Hematopoietic multipotent progenitor cell treated with erythropoietin and hydrocortisone succinate and interleukin-3 and kit ligand, for 17 days (in vitro differentiated cells): ENCODE measurements at regions not wholly inside any gene's neighbourhood (a gene's known extent, or its start where the extent isn't known, plus 50 kb on each side); places are given as distances from the start of the nearest gene placed in this dataset.
"Not testable (repeated sequence)": the region's sequence is repeated elsewhere in the genome, so short reads cannot be mapped to it uniquely, and the experiment has no call there.

Experiments used
- DNase-seq: peaks from one replicate; pipeline ENCODE4 v3.0.0-alpha.2; 2015; ENCODE audit warnings: low spot score

GRCh38 chr12:62009445-62009844, 250.8 kb upstream of the USP15 start:
- DNase-seq, result no peak

DNA sequence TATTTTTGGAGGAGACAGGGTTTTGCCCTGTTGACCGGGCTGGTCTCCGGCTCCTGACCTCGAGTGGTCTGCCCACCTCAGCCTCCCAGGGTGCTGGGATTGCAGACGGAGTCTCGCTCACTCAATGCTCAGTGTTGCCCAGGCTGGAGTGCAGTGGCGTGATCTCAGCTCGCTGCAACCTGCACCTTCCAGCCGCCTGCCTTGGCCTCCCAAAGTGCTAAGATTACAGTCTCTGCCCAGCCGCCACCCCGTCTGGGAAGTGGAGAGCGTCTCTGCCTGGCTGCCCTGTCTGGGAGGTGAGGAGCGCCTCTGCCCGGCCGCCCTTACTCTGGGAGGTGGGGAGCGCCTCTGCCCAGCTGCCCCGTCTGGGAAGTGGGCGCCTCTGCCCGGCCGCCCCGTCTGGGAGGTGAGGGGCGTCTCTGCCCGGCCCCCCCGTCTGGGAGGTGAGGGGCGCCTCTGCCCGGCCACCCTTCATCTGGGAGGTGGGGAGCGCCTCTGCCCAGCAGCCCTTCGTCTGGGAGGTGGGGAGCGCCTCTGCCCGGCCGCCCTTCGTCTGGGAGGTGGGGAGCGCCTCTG, 249.8 kb upstream of the USP15 start:
- not testable (repeated sequence) for DNase-seq

DNA sequence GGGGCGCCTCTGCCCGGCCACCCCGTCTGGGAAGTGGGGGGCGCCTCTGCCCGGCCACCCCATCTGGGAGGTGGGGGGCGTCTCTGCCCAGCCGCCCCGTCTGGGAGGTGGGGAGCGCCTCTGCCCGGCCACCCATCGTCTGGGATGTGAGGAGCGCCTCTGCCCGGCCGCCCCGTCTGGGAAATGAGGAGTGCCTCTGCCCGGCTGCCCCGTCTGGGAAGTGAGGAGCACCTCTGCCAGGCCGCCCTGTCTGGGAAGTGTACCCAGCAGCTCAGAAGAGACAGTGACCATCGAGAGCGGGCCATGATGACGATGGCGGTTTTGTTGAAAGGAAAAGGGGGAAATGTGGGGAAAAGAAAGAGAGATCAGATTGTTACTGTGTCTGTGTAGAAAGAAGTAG, 249.2 kb upstream of the USP15 start:
- DNase-seq, result not testable (repeated sequence)

DNA sequence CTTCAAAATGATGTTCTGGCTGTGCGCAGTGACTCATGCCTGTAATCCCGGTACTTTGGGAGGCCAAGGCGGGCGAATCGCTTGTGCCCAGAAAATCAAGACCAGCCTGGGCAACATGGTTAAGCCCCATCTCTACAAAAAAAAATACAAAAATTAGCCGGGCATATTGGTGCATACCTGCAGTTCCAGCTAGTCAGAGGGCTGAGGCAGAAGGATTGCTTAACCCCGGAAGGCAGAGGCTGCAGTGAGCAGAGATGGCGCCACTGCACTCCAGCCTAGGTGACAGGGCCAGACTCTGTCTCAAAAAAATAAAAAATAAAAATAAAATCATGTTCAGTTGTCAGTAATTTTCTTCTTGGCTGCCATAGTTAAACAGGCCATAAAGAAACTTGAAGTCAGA, 245.9 kb upstream of the USP15 start:
- DNase-seq, result no peak

DNA sequence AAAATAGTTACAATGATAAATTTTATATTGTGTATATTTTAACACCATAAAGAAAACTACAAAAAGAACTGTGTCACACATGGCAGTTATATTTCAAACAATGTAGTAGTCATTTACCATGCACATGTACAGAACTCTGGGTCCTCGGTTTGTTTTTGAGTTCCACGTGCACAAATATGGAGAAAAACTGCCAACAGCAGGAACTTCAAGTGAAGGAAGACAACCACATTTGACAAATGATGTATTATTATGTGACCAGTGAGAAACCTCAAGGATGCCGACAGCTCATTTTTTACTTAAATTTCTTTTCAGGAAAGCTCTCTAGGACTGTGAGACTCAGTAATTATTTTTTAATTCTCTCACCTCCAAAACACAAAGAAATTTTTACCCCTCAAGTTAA, 244.2 kb upstream of the USP15 start:
- no peak for DNase-seq

DNA sequence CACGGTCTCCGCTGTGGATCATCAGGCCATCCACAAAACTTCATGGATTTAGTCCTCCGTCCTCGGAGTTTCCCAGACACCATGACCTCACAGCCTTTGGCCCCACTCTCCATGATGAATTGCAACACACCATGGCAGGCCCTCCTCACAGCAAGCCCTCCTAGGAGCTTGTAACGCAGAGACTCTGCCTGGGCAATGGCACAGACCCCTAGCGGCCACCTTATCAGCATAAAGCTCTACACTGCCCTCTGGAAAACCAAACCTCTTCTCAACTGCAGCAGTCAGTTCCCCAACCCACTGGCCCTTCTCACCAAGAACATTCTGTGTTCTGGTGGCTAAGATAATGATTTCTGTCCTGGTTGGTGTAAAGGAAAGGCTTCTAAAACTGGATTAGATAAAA, 238.4 kb upstream of the USP15 start:
- no peak for DNase-seq

DNA sequence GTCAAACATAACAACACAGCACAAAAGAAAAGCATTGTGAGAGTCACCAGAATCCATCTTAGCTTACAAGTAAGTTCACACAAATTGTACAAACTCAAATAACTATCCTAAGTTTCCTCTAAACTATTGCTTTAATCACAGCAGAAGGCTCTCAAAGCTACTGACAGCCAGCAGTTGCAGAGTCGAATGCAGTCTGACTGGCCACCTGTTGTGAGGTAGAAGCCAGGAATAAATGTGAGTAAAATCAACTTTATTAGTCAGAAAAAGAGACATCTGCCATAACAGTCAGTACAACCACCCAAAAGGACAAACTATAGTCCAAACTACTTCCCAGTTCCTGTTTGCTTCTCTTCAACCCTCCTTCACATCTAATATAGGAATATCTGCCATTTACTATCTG, 231.7 kb upstream of the USP15 start:
- no peak for DNase-seq

- no peak for DNase-seq
These were observed 227.3 kb upstream of the USP15 start for GRCh38 chr12:62032870-62033269.

DNA sequence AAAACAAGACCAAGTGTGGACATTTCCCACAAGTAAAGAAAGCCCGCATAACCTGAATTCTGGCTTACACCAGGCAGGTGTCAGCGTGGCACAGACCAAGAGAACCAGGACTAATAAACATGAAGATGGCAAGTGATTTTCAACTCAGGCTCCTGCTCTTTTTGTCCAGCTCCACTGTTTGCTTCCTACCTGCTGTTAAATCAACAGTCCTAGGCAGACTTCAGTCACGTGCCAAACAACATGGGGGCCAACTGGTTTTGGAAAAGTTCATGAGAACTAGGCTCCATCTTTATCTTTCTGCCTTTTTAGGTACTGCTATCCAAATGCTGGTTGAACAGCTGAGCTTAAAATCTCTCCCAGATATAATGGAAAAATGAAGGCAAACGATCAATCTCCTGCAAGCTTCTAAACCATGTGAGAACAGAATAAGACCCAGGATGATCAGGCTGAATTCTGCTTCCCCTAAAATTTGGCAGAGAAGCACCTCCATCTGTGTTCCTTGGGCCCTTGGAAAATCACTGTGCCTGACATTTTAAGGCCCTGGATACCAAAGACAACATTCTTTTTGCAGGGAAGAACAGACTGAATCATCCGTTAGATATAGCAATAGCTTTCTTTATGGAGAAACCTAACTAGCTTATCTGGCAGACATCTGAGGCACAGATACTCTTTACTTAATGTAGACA, 215.6 kb upstream of the USP15 start:
- DNase-seq, result no peak

DNA sequence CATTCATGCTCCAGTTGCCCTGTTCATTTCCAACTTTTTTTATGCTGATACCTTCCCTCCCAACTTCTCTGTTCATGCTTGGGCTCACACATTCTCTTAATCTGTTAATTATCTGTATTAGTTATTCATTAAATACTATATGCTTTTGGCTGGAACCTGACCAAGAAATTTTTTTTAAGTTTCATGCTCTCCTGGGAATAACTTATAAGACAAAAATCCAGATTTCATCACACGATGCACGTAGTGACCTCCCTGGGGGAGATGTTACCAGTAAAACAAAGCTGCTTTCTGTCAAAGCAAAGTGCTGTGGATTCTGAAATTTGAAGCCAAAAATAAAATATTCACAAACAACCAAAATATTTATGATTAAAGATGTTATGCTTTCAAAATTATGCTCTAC, 215.0 kb upstream of the USP15 start:
- no peak for DNase-seq

DNA sequence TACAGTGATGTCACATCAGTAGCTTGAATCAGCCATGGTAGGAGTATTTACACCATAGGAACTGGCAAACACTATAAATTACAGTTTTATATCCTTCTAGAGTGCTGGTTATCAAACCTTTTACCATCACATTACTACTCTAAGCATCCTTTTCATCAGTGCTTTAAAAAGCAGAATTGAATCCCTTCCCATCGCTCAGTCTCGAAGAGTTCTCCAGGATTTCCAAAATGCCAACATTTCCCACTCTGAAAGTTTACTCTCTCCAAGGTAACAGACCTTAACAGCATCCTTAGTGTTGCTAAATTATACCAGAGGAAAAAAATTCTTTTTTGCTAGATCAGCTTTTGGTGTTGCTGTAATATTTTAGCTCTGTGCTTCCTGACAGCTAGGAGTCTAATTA, 209.4 kb upstream of the USP15 start:
- no peak for DNase-seq

- DNase-seq, result no peak
These were observed 190.2 kb upstream of the USP15 start for GRCh38 chr12:62069976-62070375.

DNA sequence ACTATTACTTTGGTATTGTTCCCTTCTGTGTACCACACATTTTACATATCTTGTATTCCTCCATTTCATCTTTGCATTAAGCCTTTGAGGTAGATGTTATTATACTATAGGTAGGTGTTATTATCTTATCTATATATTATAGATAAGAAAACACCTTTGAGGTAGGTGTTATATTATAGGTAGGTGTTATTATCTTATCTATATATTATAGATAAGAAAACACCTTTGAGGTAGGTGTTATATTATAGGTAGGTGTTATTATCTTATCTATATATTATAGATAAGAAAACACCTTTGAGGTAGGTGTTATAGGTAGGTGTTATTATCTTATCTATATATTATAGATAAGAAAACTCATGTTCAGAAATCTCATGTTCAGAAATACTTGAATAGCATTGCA, 187.0 kb upstream of the USP15 start:
- DNase-seq, result not testable (repeated sequence)

- no peak for DNase-seq
These were observed 184.3 kb upstream of the USP15 start for GRCh38 chr12:62075870-62076269.

DNA sequence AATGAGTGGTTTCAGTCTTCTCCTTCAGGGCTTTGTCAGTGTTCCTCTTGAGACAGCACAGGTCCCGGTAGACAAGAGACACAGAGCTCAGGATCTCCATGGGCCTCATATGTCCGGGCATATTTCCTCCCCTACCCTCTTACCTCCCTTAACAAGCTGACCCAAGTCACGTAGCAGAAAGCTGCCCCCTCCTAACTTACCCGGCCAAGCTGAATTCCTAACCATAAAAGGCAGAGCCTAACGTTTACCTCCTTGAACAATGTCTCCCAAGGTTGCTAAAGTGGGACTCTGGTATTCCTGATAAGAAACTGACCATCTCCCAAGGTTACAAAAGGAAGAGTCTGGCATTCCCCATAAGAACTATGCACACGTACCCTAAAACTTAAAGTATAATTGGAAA, 182.2 kb upstream of the USP15 start:
- no peak for DNase-seq

GRCh38 chr12:62082448-62082847, 177.8 kb upstream of the USP15 start:
- DNase-seq, result no peak

GRCh38 chr12:62098132-62098531, 162.1 kb upstream of the USP15 start:
- DNase-seq, result no peak

DNA sequence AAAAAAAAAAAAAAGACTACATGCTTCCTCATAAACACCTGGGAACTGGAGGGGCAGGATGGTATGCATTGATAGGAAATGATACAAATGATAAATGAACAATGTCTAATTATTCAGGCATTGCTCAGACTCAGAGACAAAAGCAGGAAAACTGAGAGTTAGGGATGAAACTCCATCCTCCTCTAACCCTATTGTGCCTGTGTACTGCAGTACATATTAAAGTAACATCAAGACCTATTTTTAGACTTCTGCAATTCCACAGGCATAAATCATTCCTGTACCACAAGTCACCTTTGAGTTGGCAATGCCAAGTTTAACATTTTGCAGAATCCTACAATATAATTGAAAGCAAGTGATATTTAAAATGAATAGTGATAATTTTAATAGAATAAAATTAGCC, 156.5 kb upstream of the USP15 start:
- DNase-seq, result no peak

GRCh38 chr12:62106547-62107185, 153.5 kb upstream of the USP15 start:
- no peak for DNase-seq

DNA sequence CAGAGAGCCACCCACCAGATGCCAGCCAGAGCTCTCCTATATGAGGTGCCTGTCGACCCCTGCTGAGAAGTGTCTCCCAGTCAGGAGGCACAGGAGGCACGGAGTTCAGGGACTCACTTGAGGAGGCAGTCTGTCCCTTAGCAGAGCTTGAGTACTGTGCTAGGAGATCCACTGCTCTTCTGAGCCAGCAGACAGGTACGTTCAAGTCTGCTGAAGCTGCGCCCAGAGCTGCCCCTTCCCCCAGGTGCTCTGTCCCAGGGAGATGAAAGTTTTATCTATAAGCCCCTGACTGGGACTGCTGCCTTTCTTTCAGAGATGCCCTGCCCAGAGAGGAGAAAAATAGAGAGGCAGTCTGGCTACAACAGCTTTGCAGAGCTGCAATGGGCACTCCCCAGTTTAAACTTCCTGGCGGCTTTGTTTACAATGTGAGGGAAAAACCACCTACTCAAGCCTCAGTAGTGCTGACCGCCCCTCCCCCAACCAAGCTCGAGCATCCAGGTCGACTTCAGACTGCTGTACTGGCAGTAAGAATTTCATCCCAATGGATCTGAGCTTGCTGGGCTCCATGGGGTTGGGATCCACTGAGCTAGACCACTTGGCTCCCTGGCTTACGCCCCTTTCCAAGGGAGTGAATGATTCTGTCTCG, 146.7 kb upstream of the USP15 start:
- DNase-seq, result no peak

- no peak for DNase-seq
These were observed 143.2 kb upstream of the USP15 start for GRCh38 chr12:62116986-62117385.

GRCh38 chr12:62123721-62124203, 136.4 kb upstream of the USP15 start:
- DNase-seq, result peak; percentile 33

- no peak for DNase-seq
These were observed 132.7 kb upstream of the USP15 start for GRCh38 chr12:62127516-62127915.
